Glutamatergic neuron (in vitro differentiated cells): ENCODE measurements at regions not wholly inside any gene's neighbourhood (a gene's known extent, or its start where the extent isn't known, plus 50 kb on each side); places are given as distances from the start of the nearest gene placed in this dataset.

Experiments
- DNase-seq: peaks from one replicate; pipeline ENCODE4 v3.0.0; 2022
- H3K27ac Mint-ChIP-seq: one replicate; pipeline ENCODE4 v1.8.0; 2020; ENCODE audit warnings: mild to moderate bottlenecking, mixed read lengths, inconsistent platforms; ENCODE audit not compliant: unreplicated experiment
- H3K27me3 Mint-ChIP-seq: one replicate; pipeline ENCODE4 v1.8.0; 2020; ENCODE audit warnings: mild to moderate bottlenecking, moderate library complexity, mixed read lengths, inconsistent platforms; ENCODE audit not compliant: unreplicated experiment
- H3K36me3 Mint-ChIP-seq: one replicate; pipeline ENCODE4 v1.8.0; 2020; ENCODE audit warnings: mild to moderate bottlenecking, mixed read lengths, inconsistent platforms; ENCODE audit not compliant: unreplicated experiment
- H3K4me1 Mint-ChIP-seq: one replicate; pipeline ENCODE4 v1.8.0; 2020; ENCODE audit warnings: mild to moderate bottlenecking, low read depth, mixed read lengths, inconsistent platforms; ENCODE audit not compliant: unreplicated experiment
- H3K4me3 Mint-ChIP-seq: one replicate; pipeline ENCODE4 v1.8.0; 2020; ENCODE audit warnings: mild to moderate bottlenecking, mixed read lengths, inconsistent platforms; ENCODE audit not compliant: unreplicated experiment
- H3K9me3 Mint-ChIP-seq: one replicate; pipeline ENCODE4 v1.8.0; 2020; ENCODE audit warnings: mild to moderate bottlenecking, moderate library complexity, mixed read lengths, inconsistent platforms; ENCODE audit not compliant: unreplicated experiment
- TF ChIP-seq, protein P1 (sequence below): fragments of 200-600 bp; sonication (generic); IDR thresholded peaks from one replicate; pipeline ENCODE4 v1.5.0; 2021; ENCODE audit not compliant: partially characterized antibody, unreplicated experiment

DNA sequence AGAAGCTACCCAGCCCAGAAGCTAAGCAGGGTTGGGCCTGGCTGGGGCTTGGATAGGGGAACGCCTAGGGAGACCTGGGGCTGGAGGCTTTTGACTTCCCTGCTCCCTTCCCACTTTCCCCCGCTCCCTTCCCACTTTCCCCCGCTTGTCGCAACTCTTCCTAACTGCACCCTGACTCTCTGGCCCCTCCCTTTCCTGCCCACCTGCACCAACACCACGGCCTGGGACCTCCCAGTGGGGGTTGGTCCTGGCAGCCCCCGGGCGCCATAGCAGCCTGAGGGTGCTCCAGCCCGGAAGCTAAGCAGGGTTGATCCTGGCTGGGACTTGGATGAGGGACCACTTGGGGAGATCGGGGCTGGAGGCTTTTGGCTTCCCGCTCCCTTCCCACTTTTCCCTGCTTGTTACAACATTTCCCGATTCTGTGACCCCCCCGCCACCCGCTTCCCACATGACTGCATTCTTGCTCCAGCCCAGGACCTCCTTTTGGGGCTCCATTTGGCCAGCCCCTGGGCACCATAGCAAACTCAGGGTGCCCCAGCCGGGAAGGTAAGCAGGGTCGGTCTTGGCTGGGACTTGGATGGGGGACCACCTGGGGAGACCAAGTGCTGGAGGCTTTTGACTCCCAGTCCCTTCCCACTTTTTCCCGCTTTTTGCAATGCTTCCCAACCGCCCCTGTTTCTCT is 2287.0 kb downstream of the TP53TG3F start:
- Mint-ChIP-seq H3K27me3 (peaks cover 11% of the 10 kb centered on the region), H3K27ac (no peak overlapping the region), H3K9me3 (peaks cover 26% of the 10 kb centered on the region), H3K4me1 (no peaks in the 10 kb centered on the region), H3K4me3 (no peak overlapping the region), H3K36me3 (peaks cover 25% of the 10 kb centered on the region)
- no peak for DNase-seq
- TF ChIP-seq, protein P1, sequence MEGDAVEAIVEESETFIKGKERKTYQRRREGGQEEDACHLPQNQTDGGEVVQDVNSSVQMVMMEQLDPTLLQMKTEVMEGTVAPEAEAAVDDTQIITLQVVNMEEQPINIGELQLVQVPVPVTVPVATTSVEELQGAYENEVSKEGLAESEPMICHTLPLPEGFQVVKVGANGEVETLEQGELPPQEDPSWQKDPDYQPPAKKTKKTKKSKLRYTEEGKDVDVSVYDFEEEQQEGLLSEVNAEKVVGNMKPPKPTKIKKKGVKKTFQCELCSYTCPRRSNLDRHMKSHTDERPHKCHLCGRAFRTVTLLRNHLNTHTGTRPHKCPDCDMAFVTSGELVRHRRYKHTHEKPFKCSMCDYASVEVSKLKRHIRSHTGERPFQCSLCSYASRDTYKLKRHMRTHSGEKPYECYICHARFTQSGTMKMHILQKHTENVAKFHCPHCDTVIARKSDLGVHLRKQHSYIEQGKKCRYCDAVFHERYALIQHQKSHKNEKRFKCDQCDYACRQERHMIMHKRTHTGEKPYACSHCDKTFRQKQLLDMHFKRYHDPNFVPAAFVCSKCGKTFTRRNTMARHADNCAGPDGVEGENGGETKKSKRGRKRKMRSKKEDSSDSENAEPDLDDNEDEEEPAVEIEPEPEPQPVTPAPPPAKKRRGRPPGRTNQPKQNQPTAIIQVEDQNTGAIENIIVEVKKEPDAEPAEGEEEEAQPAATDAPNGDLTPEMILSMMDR, result no peak

DNA sequence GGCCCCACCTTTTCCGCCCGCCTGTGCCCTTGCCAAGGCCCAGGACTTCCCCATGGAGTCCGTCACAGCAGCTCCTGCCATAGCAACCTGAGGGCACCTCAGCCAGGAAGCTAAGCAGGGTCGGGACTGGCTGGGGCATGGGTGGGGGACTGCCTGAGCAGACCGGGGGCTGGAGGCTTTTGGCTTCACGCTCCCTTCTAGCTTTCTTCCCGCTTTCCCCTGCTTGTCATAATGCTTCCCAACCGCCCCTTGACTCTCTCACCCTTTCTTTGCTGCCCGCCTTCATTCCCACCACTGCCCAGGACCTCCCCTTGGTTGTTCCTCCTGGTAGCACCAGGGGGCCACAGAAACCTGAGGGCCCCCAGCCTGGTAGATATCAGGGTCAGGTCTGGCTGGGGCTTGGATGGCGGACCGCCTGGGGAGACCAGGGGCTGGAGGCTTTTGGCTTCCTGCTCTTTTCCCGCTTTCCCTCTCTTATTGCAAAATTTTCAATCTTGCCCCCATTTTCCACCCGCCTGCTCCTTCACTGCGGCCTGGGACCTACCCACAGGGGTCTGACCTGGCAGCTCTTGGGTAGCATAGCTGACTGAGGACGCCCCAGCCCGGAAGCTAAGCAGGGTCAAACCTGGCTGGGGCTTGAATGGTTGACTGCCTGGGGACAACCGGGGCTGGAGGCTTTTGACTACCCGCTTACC is 2287.7 kb downstream of the TP53TG3F start:
- peaks cover 23% of the 10 kb centered on the region for H3K9me3 Mint-ChIP-seq
- DNase-seq, result no peak
- no peak overlapping the region for H3K4me3 Mint-ChIP-seq
- no peak overlapping the region for H3K27ac Mint-ChIP-seq
- H3K27me3 Mint-ChIP-seq, result peaks cover 8% of the 10 kb centered on the region
- H3K4me1 Mint-ChIP-seq, result no peaks in the 10 kb centered on the region
- H3K36me3 Mint-ChIP-seq, result peaks cover 19% of the 10 kb centered on the region
- TF ChIP-seq, protein P1, result no peak

DNA sequence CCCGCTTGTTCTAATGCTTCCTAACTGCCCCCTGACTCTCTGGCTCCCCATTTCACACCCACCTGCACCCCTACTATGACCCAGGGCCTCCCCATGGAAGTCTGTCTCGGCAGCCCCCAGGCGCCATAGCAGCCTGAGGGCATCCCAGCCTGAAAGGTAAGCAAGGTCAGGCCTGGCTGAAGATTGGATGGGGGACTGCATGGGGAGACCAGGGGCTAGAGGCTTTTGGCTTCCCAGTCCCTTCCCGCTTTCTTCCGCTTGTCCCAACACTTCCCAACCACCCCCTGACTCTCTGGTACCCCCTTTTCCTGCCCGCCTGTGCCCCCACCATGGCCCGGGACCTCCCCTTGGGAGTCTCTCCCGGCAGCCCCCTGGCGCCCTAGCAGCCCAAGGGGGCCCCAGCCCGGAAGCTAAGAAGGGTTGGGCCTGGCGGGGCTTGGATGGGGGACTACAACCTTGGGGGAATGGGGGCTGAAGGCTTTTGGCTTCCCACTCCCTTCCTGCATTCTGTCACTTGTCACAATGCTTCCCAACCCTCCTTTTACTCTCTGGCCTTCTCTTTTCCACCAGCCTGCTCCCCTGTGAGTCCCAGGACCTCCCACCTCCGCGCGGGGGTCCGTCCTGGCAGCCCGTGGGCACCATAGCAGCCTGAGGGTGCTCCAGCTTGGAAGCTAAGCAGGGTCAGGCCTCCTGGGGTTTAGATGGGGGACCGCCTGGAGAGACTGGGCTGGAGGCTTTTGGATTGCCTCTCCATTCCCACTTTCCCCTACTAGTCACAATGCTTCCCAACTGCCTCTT is 2288.4 kb downstream of the TP53TG3F start:
- Mint-ChIP-seq H3K9me3 (peaks cover 19% of the 10 kb centered on the region), H3K4me1 (no peaks in the 10 kb centered on the region)

GRCh38 chr16:35748621-35749252 is 2289.3 kb downstream of the TP53TG3F start:
- H3K4me1 Mint-ChIP-seq, result no peaks in the 10 kb centered on the region
- no peak for DNase-seq
- H3K4me3 Mint-ChIP-seq, result no peak overlapping the region
- H3K27ac Mint-ChIP-seq, result no peak overlapping the region
- H3K36me3 Mint-ChIP-seq, result peaks cover 13% of the 10 kb centered on the region
- TF ChIP-seq, protein P1, result no peak
- peaks cover 17% of the 10 kb centered on the region for H3K9me3 Mint-ChIP-seq
- peaks cover 6% of the 10 kb centered on the region for H3K27me3 Mint-ChIP-seq

More for the DNA sequence above, 2288.4 kb downstream of the TP53TG3F start:
- Mint-ChIP-seq H3K27me3 (peaks cover 8% of the 10 kb centered on the region), H3K27ac (no peak overlapping the region), H3K36me3 (peaks cover 13% of the 10 kb centered on the region), H3K4me3 (no peak overlapping the region)
- no peak for DNase-seq
- TF ChIP-seq, protein P1, result no peak
